Fibroblast of skin of scalp (primary cell): ENCODE measurements at regions not wholly inside any gene's neighbourhood (a gene's known extent, or its start where the extent isn't known, plus 50 kb on each side); places are given as distances from the start of the nearest gene placed in this dataset.
"Not testable (repeated sequence)": the region's sequence is repeated elsewhere in the genome, so short reads cannot be mapped to it uniquely, and the experiment has no call there.

Source experiments
- DNase-seq: peaks from one replicate; pipeline ENCODE4 v3.0.0-alpha.2; 2013

DNA sequence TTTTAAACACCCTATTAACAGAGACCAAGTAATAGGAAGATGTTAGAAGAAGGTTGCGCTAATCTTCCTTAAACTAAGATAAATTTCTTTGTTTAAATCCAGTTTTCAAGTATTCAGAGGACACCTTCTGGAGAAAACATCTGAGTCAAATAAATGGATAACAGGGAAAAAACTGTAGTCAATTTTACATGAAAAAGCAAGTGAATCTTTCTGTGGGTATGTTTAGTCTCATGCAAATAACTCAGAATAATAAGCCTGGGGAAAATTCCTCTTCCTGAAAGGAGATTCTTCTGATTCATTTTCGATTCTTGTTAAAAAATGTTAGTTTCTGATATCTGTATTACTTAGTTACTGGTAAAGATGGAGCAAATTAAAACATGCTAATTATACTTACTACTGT, 145.5 kb downstream of the CTH start:
- DNase-seq, result no peak

DNA sequence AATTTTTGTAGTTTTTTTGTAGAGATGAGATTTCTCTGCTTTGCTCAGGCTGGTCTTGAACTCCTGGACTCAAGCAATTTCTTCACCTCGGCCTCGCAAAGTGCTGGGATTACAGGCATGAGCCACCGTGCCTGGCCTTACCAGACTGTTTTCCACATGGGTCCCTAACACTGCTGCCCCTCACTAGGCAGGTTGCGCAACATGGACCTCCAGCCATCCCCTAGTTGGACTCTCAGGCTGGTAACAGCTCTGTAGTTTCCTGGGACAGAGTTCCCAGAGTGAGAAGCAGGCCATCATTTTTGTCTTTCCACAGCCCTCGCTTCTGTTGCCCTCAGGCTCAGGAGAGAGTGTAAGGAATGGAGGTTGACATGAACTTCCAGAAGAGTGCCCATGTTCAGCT, 156.1 kb downstream of the CTH start:
- no peak for DNase-seq

DNA sequence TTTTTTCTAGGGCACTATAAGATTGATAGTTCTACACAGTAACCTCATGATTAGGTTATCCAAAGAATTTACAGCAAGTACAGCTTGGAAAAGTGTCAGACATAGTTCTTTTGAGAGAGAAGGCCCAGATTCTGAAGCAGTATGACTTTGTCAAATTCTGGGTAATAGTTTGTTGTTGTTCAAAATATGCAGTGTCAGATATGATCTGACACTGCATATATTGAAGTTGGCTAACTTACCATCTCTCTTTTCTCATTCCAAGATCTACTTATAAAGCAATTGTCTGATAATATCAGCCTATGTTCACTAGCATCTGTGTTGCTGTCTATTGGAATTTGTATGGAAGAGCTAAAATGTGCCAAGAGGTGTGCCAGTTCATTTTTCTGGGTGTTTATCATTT, 160.1 kb downstream of the CTH start:
- no peak for DNase-seq

DNA sequence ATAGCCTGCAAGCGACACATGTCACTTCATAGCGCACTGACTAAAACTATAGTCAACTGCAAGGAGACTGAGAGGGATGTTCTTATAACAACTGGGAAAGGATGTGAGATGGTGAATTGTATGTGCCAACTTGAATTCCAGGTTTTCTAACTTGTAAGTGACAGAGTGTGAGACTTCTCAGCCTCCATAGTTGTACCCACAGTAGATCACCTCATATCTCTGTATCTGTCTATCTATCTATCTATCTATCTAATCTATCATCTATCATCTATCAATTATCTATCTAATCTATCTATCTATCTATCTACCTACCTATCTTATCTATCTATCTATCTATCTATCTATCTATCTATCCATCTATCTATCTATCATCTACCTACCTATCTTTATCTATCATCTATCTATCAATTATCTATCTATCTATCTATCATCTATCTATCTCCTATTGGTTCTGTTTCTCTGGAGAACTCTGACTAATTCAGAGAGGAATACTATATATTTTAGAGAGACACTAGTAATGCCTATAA, 162.3 kb downstream of the CTH start:
- DNase-seq, result no peak

DNA sequence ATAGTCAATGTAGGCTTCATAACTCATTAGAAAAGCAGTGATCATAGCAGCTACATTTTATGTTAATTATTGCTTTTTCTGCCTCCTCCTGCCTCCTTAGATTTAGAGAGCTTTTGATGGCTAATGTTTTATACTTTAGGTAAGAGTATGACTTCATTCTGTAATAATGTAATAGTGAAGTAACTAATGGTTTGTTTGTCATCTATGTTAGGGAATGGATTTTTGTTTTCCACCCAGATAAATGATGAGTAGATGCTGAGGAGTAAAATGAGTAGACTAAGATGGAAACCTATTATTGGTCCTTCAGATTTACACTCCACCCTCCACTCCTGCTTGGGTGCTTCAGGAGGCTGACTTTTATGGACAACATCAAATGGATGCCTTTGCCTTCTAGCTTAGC, 170.6 kb downstream of the CTH start:
- no peak for DNase-seq

DNA sequence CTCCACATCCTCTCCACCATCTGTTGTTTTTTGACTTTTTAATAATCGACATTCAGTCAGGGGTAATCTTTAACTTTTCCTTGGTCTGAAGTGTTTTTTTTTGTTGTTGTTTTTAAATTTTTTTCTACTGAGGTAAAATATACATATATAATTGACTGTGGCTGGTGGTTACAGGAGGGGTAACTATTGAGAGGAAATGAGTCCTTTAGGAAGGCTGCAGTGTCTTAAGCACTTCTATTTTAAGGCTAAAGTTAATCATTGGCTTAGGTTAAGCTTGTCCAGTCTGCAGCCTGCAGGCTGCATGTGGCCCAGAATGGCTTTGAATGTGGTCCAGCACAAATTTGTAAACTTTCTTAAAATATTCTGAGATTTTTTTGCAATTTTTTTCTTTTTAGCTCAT, 172.5 kb downstream of the CTH start:
- DNase-seq, result no peak

DNA sequence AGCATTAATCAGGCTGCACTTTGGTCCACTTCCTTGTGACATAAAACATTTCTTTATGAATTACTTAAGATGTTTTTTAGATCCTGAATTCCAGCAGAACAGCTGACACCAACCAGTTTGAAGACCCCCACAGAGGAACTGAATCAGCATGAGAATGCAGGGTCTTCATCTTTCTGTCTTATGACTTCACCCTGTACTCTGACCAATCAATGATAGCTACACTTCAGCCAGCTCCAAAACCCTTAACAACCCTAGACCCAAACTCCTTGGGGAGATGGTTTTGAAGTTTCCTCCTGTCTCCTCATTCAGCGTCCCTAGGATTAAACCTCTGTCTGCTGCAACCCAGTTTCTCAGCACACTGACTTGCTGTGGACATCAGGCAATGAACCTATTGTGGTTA, 175.0 kb downstream of the CTH start:
- no peak for DNase-seq

DNA sequence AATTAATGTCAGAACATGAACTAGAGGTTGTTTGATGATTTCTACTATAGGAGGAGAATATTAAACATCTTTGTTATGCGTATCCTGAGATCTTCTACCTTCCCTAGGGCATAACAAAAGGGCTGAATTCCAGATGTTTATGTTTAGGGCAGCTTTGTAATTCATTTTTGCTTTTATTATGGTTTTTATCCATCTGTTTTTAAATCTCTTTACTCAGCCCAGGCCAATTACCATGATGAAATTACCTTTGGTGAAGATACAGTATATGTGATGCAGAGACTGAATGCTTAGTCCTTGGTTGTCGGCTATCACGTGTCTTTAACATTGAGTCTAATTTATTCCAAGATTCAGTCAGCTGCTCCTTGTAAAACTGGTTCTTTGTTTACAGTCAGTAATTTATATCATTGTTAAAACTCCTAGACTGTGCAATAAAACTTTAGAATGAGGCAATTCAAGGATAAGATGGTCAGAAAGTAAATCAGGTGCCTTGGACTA, 176.9 kb downstream of the CTH start:
- no peak for DNase-seq

DNA sequence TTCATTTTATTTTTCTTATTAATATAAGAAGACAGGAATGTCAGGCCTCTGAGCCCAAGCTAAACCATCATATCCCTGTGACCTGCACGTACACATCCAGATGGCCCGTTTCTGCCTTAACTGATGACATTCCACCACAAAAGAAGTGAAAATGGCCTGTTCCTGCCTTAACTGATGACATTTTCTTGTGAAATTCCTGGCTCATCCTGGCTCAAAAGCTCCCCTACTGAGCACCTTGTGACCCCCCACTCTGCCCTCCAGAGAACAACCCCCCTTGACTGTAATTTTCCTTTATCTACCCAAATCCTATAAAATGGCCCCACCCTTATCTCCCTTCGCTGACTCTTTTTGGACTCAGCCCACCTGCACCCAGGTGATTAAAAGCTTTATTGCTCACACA, 182.5 kb downstream of the CTH start:
- not testable (repeated sequence) for DNase-seq

DNA sequence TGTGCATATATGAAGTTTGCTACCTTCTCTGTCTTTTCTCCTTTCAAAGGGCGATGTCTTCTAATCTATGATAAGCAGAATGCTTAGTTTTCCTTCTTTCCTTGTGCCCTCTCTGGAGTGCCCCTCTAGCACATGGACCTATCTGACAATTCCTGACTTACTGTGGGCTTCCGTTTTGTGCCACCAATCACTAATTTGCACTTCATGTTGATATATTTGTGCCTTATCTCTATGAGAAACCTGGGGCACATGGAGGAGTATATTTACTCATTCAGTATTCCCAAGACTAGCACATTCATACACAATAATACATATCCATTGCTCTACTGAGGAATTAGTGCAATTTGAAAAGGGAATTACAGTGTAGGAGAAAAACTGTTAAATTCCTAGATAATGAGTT, 197.7 kb downstream of the CTH start:
- no peak for DNase-seq

DNA sequence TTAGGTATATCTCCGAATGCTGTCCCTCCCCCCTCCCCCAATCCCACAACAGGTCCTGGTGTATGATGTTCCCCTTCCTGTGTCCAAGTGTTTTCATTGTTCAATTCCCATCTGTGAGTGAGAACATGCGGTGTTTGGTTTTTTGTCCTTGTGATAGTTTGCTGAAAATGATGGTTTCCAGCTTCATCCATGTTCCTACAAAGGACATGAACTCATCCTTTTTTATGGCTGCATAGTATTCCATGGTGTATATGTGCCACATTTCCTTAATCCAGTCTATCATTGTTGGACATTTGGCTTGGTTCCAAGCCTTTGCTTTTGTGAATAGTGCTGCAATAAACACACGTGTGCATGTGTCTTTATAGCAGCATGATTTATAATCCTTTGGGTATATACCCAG, 199.1 kb downstream of the CTH start:
- DNase-seq, result not testable (repeated sequence)

DNA sequence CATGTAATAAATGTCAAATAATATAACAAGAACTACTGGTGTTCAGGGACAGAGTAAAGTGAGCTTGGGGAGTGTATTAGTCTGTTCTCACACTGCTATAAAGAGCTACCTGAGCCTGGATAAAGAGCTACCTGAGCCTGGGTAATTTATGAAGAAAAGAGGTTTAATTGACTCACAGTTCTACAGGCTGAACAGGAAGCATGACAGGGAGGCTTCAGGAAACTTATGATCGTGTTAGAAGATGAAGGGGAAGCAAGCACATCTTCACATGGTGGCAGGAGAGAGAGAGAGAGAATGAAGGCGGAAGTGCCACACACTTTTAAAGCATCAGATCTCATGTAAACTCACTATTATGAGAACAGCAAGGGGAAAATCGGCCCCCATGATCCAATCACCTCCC, 205.9 kb downstream of the CTH start:
- DNase-seq, result no peak

DNA sequence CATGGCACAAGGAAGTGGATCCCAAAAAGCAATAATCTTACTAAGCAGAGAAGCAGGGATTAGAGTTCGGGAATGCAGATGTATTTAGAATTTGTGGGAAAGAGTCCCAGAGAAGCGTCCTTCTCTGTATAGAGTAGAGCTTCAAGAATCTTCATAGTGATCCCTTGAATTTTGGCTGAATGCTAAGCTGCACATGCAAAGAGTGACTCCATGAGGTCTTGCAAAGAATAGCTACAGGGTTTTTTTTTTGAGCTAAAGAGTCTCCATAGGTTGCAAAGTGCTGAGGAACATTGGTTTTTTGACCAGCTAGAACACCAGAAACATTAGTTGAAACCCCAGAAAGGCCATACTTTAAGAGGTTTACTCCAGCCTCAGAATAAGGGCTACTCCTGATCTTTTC, 206.7 kb downstream of the CTH start:
- peak; percentile 1 for DNase-seq

DNA sequence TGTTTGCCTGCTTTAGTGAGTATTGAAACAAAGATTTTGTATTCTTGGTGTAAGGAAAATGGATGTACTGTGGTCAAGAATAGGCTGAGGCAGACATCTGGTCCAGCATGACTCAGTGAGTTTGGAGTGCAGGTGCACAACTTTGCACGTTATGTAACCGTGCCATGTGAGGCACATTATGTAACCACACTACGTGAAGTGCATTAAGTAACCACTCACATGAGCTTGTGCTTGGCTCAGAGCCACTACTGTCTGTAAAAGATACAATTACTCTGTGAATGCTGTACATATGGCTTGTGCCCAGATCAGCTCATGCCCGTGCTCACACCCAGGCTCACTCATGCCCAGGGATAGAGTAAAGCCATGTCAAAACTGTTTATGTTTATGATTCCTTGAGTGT, 216.8 kb downstream of the CTH start:
- no peak for DNase-seq

DNA sequence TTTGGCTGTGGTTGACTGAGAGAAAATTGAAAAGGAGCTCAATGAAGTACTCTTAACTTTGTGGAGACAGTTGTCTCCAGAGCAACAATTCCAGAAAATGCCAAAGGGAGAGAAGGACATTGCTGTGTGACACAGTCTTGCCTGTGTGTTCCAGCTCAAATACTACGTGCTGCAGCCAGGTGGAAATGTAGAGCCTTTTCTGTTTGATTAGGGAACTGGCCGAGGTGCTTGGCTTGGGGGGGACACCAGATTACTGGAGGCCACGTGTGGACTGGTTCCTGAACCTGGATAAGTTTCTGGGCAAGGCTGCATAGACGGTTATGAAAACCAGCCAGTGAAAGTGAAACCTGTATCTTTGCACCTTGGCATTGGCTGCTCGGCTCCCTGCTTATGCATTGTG, 217.9 kb downstream of the CTH start:
- no peak for DNase-seq

DNA sequence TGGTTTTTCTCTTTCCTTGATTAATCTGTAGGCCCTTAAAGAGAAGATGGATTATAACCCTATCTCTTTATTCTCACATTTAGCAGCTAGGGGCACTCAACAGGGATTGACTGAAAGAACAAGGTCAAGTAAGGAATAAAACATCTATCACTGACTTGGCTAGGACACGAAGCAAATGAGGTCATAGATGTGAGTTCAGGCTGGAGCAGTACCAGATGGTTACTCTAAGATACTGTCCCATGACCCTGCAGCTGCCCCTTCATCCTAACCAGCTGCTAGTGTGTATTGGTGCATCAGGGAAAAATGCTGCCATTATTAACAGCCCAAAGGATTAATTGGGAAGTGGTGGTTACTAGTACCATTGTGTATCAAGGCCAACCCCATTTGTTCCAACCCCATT, 221.9 kb downstream of the CTH start:
- no peak for DNase-seq

DNA sequence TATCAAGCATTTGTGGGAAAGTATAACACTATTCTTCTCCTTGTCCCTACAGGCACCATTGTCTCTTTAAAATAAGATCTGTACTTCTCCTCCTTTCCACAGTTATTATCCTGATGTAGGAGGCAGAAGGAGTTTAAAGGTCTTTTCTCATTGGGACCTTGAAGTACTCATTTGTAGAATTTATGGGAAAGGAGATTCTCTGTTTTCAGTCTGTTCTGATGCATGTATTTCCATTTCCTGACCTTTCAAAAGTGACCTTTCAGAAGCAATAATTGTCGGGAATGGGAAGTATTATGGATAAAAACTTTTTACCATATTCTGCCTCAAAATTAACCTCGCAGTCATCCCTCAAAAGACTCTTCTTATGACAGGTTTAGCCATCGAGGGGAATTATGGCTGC, 224.8 kb downstream of the CTH start:
- no peak for DNase-seq

DNA sequence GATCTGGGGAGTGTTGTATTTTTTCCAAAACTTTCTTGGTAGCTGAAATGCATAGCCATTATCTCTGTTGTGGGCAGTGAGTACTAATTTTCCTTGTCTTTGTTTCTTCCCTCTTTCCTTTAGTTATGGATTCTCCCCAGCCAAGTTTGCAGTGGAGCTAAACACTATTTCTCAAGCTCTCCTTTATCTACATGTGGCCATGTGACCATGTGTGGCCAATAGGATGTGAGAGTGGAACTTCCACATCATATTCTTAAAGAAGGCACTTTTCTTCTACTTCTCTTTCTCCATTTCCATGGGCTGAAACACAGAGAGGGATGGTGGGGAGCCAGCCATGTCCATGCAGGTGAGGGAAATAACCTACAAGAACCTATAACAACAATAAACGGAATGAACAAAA, 230.8 kb downstream of the CTH start:
- DNase-seq, result no peak

DNA sequence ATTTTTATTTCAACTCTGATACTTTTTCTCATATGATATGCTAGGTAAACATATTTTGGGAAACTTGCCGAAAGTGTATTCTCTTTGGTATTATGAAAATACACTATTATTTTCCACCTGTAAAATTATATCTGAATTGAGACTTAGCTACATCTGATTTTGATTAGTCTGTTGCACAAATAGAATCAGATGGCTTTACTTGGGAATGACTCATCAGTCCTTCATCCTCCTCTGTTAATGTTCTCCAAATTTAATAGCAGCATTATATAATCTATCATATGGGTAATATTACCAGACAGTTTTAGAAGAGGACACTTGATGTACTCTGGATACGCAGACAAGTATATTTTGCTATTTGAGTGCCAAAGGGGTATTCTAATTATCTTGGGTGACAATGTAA, 245.3 kb downstream of the CTH start:
- no peak for DNase-seq

DNA sequence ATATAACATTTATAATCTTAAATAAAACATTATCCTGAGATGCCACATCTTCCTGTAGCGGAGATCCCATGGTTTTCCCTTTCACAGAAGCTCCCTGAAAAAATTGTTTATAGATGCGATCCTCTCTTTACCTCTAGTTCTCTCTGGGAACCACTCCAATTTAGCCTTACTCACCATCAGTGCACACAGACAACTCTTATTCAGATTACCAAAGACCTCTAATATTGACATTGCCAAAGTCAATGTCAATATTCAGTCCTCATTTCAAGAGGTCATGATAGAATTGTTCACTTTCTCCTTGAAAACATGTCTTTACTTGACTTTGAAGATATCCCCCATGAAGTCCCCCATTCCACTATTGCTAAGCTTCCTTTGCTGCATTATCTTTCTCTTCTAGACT, 248.8 kb downstream of the CTH start:
- no peak for DNase-seq

DNA sequence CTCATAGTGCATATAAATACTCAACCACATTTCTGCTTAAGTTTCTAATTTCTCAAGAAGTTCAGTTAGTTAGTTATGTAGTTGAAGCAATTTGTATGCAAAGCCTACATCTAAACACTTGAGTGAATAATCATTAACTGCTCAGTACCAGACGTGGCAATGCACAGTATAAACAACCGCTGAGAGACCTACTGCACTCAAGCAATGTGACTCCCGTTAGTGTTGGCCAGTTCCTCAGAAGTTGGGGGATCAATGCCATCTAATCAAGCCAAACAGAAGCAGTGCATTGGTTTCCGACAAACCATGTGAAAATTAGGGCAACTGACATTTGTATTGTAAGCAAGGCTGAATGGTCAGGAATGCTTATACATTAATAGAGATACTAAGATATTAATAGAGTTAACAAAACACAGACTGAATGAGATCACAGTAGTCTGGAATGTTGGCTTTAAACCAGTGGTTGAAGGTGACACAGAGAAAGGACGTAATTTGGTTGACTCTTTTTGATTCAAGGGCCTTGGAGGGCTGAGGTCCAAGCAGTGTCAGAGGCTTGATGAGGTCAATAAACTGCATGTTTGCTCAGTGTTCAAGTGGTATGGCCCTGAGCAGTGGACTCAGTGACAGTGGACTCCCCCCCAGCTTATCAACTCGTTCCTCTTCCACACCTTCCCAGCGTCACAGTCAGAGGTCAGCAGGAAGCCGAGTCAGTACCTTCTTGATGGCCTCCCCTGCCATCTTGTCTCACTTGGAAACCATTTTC, 255.5 kb downstream of the CTH start:
- DNase-seq, result no peak

DNA sequence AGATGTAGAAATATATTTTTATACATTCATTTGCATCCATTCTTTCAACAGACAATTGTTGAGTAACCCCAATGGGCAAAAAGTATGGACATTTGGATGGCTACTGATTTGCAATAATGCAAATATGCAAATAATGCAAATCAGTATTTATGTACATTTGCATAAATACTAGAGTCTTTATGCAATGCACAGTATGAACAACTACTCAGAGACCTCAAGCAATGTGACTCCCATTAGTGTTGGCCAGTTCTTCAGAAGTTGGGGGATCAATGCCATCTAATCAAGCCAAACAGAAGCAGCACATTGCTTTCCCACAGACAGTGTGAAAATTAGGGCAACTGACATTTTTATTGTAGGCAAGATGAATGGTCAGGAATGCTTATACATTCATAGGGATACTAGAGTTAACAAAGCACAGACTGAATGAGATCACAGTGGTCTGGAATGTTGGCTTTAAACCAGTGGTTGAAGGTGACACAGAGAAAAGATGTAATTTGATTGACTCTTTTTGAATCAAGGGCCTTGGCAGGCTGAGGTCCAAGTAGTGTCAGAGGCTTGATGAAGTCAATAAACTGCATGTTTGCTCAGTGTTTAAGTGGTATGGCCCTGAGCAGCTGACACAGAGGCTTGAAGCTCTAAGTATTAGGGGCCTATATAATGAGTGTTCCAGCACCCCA, 256.6 kb downstream of the CTH start:
- peak; percentile 6 for DNase-seq

DNA sequence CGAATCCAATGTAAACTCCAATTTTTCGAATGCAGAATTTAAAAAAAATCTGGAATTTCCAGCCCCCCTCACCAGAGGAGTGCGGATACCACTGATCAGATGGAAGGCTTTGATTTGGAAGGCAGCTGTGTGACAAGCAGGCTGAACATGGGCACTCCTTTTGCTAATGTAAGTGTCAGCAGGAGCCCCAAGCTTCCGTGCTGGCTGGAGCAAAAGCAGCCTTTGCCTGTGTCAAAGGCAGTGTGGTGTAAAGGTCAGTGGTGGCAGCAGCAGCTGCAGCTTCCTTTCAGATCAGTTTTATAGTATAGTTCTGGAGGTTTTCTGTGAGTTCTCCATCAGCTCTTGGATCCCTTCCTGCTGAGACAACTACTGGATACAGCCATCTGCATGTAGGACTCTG, 259.9 kb downstream of the CTH start:
- DNase-seq, result no peak

DNA sequence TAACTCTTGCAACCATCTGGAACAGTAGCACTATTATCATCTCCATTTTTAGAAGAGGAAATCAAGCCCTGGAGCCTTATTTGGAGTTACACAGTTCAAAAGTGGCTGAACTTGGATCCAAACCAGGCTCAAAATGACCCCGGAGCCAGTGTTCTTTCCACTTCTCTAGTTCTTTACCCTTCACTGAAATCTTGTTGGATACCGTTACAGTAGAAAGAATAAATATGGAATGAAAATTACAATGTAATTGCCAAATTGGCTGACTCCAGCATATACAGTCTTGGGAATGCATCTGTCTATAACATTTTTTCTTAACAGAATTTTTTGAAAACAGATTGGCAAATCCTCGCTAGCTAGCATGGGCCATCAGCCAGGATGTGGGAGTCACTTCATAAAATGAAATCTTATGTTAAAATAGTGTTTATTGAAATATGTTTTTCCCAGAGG, 261.4 kb downstream of the CTH start:
- no peak for DNase-seq
